ENCODE measurements at regions not wholly inside any gene's neighbourhood (a gene's known extent, or its start where the extent isn't known, plus 50 kb on each side); places are given as distances from the start of the nearest gene placed in this dataset.
"Not testable (repeated sequence)": the region's sequence is repeated elsewhere in the genome, so short reads cannot be mapped to it uniquely, and the experiment has no call there.

GRCh38 chr17:79560527-79560926, 50.3 kb downstream of the RBFOX3 start:
- DNase-seq, result no peak

GRCh38 chr17:79559111-79559887, 51.6 kb downstream of the RBFOX3 start:
- DNase-seq, result no peak

- no peak for DNase-seq
These were observed 52.6 kb downstream of the RBFOX3 start for GRCh38 chr17:79558091-79558900.

GRCh38 chr17:79557276-79558090, 53.4 kb downstream of the RBFOX3 start:
- DNase-seq, result peak; percentile 81

GRCh38 chr17:79556271-79556670, 54.6 kb downstream of the RBFOX3 start:
- no peak for DNase-seq

GRCh38 chr17:79555543-79555942, 55.3 kb downstream of the RBFOX3 start:
- no peak for DNase-seq

GRCh38 chr17:79554346-79554745, 56.5 kb downstream of the RBFOX3 start:
- DNase-seq, result not testable (repeated sequence)

GRCh38 chr17:79552824-79553223, 58.0 kb downstream of the RBFOX3 start:
- DNase-seq, result no peak

- DNase-seq, result no peak
These were observed 58.4 kb downstream of the RBFOX3 start for GRCh38 chr17:79552405-79552804.

GRCh38 chr17:79549141-79549915, 61.5 kb downstream of the RBFOX3 start:
- DNase-seq, result peak; percentile 69

- no peak for DNase-seq
These were observed 62.7 kb downstream of the RBFOX3 start for GRCh38 chr17:79548116-79548515.

GRCh38 chr17:79547586-79547985, 63.3 kb downstream of the RBFOX3 start:
- DNase-seq, result no peak

- DNase-seq, result not testable (repeated sequence)
These were observed 63.7 kb downstream of the RBFOX3 start for GRCh38 chr17:79547171-79547570.

GRCh38 chr17:79546386-79546785, 64.5 kb downstream of the RBFOX3 start:
- DNase-seq, result peak; percentile 8

- DNase-seq, result peak; percentile 4
These were observed 65.4 kb downstream of the RBFOX3 start for GRCh38 chr17:79545251-79546005.

- DNase-seq, result no peak
These were observed 66.5 kb downstream of the RBFOX3 start for GRCh38 chr17:79544142-79544914.

- DNase-seq, result peak; percentile 11
These were observed 67.3 kb downstream of the RBFOX3 start for GRCh38 chr17:79543531-79543930.

- no peak for DNase-seq
These were observed 68.1 kb downstream of the RBFOX3 start for GRCh38 chr17:79542718-79543117.

- no peak for DNase-seq
These were observed 69.6 kb downstream of the RBFOX3 start for GRCh38 chr17:79541056-79541850.
